ENCODE measurements at regions not wholly inside any gene's neighbourhood (a gene's known extent, or its start where the extent isn't known, plus 50 kb on each side); places are given as distances from the start of the nearest gene placed in this dataset.

GRCh38 chr22:49678842-49679170 is 148.9 kb downstream of the BRD1 start:
- TF ChIP-seq CTCF (IDR thresholded peaks at IDR 0.05; ENCODE audit: low read depth, low read length, poor library complexity, severe bottlenecking) (no peak), EZH2phosphoT487 (IDR thresholded peaks at IDR 0.05; ENCODE audit: borderline replicate concordance, low read length) (no peak)
